Smooth muscle cell (in vitro differentiated cells): ENCODE measurements at regions not wholly inside any gene's neighbourhood (a gene's known extent, or its start where the extent isn't known, plus 50 kb on each side); places are given as distances from the start of the nearest gene placed in this dataset.
"Not testable (repeated sequence)": the region's sequence is repeated elsewhere in the genome, so short reads cannot be mapped to it uniquely, and the experiment has no call there.

ENCODE experiments used
- DNase-seq: peaks from one replicate; lab custom pipeline; 2025; ENCODE audit not compliant: unreplicated experiment; lab: John Stamatoyannopoulos, UW
- H2AFZ ChIP-seq: fragments of 200-600 bp; sonication (generic); 2 replicates; pipeline ENCODE4 v1.6.0; 2016; ENCODE audit warnings: antibody characterized with exemption, low read depth, mild to moderate bottlenecking
- H3F3A ChIP-seq: fragments of 200-600 bp; sonication (generic); 2 replicates; pipeline ENCODE4 v1.6.0; 2017; ENCODE audit warnings: antibody characterized with exemption, low read depth
- H3K27ac ChIP-seq: fragments of 200-600 bp; sonication (generic); 2 replicates; pipeline ENCODE4 v1.5.1; 2016; ENCODE audit warnings: low read depth, mild to moderate bottlenecking
- H3K27me3 ChIP-seq: fragments of 200-600 bp; sonication (generic); 2 replicates; pipeline ENCODE4 v1.6.1; 2016; ENCODE audit warnings: low read depth, mild to moderate bottlenecking
- H3K36me3 ChIP-seq: fragments of 200-600 bp; sonication (generic); 2 replicates; pipeline ENCODE4 v1.5.1; 2016; ENCODE audit warnings: low read depth
- H3K4me1 ChIP-seq: fragments of 200-600 bp; sonication (generic); 2 replicates; pipeline ENCODE4 v1.5.1; 2016; ENCODE audit warnings: low read depth
- H3K4me2 ChIP-seq: fragments of 200-600 bp; sonication (generic); 2 replicates; pipeline ENCODE4 v1.6.0; 2016; ENCODE audit warnings: mild to moderate bottlenecking
- H3K4me3 ChIP-seq: fragments of 200-600 bp; sonication (generic); 2 replicates; pipeline ENCODE4 v1.5.1; 2016; ENCODE audit warnings: mild to moderate bottlenecking
- H3K79me2 ChIP-seq: fragments of 200-600 bp; sonication (generic); 2 replicates; pipeline ENCODE4 v1.6.0; 2016; ENCODE audit warnings: low read depth, mild to moderate bottlenecking
- H3K9ac ChIP-seq: fragments of 200-600 bp; sonication (generic); 2 replicates; pipeline ENCODE4 v1.6.0; 2016; ENCODE audit warnings: low read depth
- H3K9me3 ChIP-seq: fragments of 200-600 bp; sonication (generic); replicated peaks from 2 replicates; pipeline ENCODE4 v1.5.1; 2016; ENCODE audit warnings: low read depth
- H4K20me1 ChIP-seq: fragments of 200-600 bp; sonication (generic); 2 replicates; pipeline ENCODE4 v1.6.0; 2016; ENCODE audit warnings: low read depth
- WGBS: methylation state at CpG from one replicate; pipeline ENCODE4 v1.1.7; 2016; ENCODE audit warnings: low lambda C conversion rate; 5-methylcytosine and 5-hydroxymethylcytosine counted together
- TF ChIP-seq, protein P1 (sequence below): fragments of 200-600 bp; sonication (generic); IDR thresholded peaks from 2 replicates; pipeline ENCODE4 v1.5.1; 2017; ENCODE audit warnings: borderline replicate concordance, mild to moderate bottlenecking, antibody characterized with exemption; ENCODE audit not compliant: insufficient read depth, poor library complexity, severe bottlenecking

DNA sequence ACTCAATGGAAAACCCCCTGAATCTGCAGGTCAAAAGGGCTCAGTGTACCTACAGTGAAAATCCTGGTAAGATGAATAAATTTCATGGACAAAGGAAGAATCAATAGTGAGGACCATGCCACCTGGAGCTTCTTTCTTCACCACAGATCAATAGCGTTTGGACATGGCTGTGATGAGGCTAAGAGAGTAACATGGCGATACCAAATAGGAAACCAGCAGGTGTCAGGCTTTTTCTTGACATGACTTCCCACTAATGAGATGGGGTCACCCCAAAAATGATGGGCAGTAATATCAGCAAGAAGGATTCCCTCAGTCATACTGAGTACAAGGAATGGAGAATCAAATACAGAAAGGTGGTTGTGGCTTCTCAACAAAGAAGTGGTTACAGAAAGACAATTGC is 208.5 kb upstream of the PLPPR1 start:
- Histone ChIP-seq H3K9me3 (no peaks in the 10 kb centered on the region), H3K4me2 (no peak overlapping the region), H3K27ac (no peak overlapping the region), H2AFZ (no peak overlapping the region), H3K9ac (no peak overlapping the region), H3K36me3 (no peaks in the 10 kb centered on the region), H4K20me1 (no peaks in the 10 kb centered on the region), H3F3A (no peaks in the 10 kb centered on the region), H3K79me2 (no peaks in the 10 kb centered on the region), H3K27me3 (no peaks in the 10 kb centered on the region), H3K4me3 (no peak overlapping the region), H3K4me1 (peaks cover 10% of the 10 kb centered on the region)
- 78% methylated on average over 2 of the region's 2 CpGs for WGBS
- DNase-seq, result no peak
- TF ChIP-seq, protein P1, sequence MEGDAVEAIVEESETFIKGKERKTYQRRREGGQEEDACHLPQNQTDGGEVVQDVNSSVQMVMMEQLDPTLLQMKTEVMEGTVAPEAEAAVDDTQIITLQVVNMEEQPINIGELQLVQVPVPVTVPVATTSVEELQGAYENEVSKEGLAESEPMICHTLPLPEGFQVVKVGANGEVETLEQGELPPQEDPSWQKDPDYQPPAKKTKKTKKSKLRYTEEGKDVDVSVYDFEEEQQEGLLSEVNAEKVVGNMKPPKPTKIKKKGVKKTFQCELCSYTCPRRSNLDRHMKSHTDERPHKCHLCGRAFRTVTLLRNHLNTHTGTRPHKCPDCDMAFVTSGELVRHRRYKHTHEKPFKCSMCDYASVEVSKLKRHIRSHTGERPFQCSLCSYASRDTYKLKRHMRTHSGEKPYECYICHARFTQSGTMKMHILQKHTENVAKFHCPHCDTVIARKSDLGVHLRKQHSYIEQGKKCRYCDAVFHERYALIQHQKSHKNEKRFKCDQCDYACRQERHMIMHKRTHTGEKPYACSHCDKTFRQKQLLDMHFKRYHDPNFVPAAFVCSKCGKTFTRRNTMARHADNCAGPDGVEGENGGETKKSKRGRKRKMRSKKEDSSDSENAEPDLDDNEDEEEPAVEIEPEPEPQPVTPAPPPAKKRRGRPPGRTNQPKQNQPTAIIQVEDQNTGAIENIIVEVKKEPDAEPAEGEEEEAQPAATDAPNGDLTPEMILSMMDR, result no peak

DNA sequence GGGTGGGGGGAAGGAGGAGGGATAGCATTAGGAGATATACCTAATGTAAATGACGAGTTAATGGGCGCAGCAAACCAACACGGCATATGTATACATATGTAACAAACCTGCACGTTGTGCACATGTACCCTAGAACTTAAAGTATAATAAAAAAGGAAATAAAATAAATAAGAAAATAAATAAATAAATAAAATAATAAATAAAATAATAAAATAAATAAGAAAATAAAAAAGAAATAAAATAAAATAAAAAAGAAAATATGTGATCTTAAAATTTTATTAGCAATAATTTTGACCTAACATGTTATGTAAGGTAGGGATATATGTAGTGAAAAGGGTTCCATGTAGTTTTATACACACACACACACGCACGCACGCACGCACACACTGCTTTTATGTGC is 195.5 kb upstream of the PLPPR1 start:
- not testable (repeated sequence) for H3K36me3 ChIP-seq, DNase-seq, H3K9ac ChIP-seq, H4K20me1 ChIP-seq, H3F3A ChIP-seq, H3K4me2 ChIP-seq, H3K4me1 ChIP-seq, H3K27me3 ChIP-seq, H3K4me3 ChIP-seq, H3K27ac ChIP-seq, H3K79me2 ChIP-seq, H3K9me3 ChIP-seq, H2AFZ ChIP-seq
- 95% methylated on average over 8 of the region's 8 CpGs for WGBS

DNA sequence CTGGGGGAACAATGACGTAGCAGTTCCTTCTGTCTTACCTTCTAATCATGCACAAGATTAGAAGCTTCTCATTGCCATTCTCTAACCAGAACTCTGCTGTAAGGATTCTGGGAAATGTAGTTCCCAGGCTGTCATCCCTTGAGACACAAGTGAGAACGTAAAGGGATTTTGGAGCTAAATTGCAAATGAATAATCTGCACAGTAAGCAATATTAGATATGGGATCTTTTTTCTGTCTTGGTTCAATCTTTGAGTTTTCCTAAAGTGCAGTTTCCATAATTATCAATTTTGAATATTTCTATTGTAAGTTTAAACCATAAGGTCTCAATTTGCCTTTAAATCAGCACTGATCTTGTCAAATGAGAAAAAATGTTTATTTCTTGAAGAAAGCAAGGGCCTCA is 189.7 kb upstream of the PLPPR1 start:
- no peak overlapping the region for H3K27ac ChIP-seq
- 59% methylated on average over 2 of the region's 2 CpGs for WGBS

DNA sequence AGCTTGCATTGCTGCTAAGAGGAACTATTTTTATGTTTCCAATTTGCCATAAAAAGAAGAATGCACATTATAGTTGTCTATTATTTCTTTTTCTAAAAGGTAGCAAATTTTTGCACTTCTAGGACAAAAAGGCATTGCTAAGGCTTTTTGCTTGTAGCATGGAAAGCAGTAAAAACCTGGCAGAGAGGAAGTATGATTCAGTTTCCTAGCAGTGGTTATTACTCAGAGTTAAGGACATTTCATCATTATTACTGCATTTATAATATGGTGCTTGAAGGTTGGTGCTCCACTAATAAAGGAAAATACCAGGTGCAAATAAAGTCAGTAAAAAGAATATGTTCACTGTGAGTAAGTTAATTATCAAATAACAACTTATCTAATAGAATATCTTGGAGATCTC is 179.8 kb upstream of the PLPPR1 start:
- H3K4me1 ChIP-seq, result no peaks in the 10 kb centered on the region
- TF ChIP-seq, protein P1, result no peak
- no peaks in the 10 kb centered on the region for H3K9me3 ChIP-seq
- no peaks in the 10 kb centered on the region for H3K79me2 ChIP-seq
- no peaks in the 10 kb centered on the region for H3K27me3 ChIP-seq
- DNase-seq, result no peak
- no peak overlapping the region for H3K4me2 ChIP-seq
- H3K27ac ChIP-seq, result no peak overlapping the region
- H3F3A ChIP-seq, result no peaks in the 10 kb centered on the region
- H3K36me3 ChIP-seq, result no peaks in the 10 kb centered on the region
- no peak overlapping the region for H3K4me3 ChIP-seq
- no peak overlapping the region for H3K9ac ChIP-seq
- no peaks in the 10 kb centered on the region for H4K20me1 ChIP-seq
- no peak overlapping the region for H2AFZ ChIP-seq

More for the DNA sequence above, 189.7 kb upstream of the PLPPR1 start:
- TF ChIP-seq, protein P1, result no peak
- Histone ChIP-seq H4K20me1 (no peaks in the 10 kb centered on the region), H3K27me3 (no peaks in the 10 kb centered on the region), H3K4me1 (no peaks in the 10 kb centered on the region), H3K36me3 (no peaks in the 10 kb centered on the region), H3K4me3 (no peak overlapping the region), H3K9me3 (no peaks in the 10 kb centered on the region), H3K4me2 (no peak overlapping the region), H2AFZ (no peak overlapping the region), H3K9ac (no peak overlapping the region), H3F3A (no peaks in the 10 kb centered on the region), H3K79me2 (no peaks in the 10 kb centered on the region)
- DNase-seq, result no peak
